HFFc6 (cell line): ENCODE measurements at regions not wholly inside any gene's neighbourhood (a gene's known extent, or its start where the extent isn't known, plus 50 kb on each side); places are given as distances from the start of the nearest gene placed in this dataset.

Source experiments
- DNase-seq: peaks from one replicate; pipeline ENCODE4 v3.0.0-alpha.2; 2018
- H3K27ac Mint-ChIP-seq: 2 replicates; pipeline ENCODE4 v1.8.0; 2020; ENCODE audit warnings: mild to moderate bottlenecking, mixed read lengths
- H3K27me3 Mint-ChIP-seq: 2 replicates; pipeline ENCODE4 v1.8.0; 2021; ENCODE audit warnings: mild to moderate bottlenecking, moderate library complexity, mixed read lengths; ENCODE audit not compliant: insufficient read depth
- H3K36me3 Mint-ChIP-seq: 2 replicates; pipeline ENCODE4 v1.8.0; 2021; ENCODE audit warnings: low read depth, mixed read lengths
- H3K4me1 Mint-ChIP-seq: 2 replicates; pipeline ENCODE4 v1.8.0; 2020; ENCODE audit warnings: low read depth, mixed read lengths
- H3K4me3 Mint-ChIP-seq: 2 replicates; pipeline ENCODE4 v1.8.0; 2020; ENCODE audit warnings: mild to moderate bottlenecking, moderate library complexity, mixed read lengths
- H3K9me3 Mint-ChIP-seq: 2 replicates; pipeline ENCODE4 v1.8.0; 2020; ENCODE audit warnings: mild to moderate bottlenecking, mixed read lengths
- TF ChIP-seq, protein P1 (sequence below): fragments of 200-600 bp; sonication (generic); IDR thresholded peaks from 2 replicates; pipeline ENCODE4 v1.5.0; 2021; ENCODE audit warnings: antibody characterized with exemption, mild to moderate bottlenecking

DNA sequence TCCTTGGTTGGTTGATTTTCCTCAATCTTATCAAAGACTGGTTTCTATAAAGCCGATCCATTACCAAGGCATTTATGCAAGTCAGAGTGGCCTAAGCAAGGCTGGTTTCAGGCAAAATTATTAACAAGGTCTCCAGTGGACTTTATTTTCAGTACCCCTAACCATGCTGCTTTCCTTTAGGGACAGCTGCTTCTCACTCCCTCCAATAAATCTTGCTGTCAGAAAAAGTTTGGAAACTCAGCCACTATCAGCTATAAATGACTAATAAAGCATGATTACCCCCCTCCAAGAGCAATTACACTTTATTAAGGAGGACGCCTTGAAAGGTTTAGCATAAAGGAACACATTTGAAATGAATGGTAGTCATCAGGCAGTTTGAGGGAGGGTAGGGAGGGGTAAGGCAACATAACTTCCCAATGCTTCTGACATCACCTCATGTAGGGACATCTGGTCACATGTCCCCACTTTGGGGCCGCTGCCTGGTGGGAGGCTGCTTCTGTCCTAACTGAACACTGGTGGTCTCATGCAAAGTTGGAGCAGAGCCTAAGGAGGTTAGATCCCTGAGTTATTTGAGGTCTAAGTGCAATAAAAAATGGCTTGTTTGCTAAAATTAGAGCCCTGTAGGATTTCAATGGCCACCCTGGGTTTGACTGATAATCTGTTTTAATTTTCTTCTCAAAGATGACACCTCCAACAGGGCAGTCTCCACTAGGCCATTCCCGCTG is 58.0 kb upstream of the TMEM178A start:
- H3K36me3 Mint-ChIP-seq: no peaks in the 10 kb centered on the region
- no peak for DNase-seq
- H3K4me1 Mint-ChIP-seq: no peaks in the 10 kb centered on the region; the same call in 1 of the 2 replicates
- TF ChIP-seq, protein P1, sequence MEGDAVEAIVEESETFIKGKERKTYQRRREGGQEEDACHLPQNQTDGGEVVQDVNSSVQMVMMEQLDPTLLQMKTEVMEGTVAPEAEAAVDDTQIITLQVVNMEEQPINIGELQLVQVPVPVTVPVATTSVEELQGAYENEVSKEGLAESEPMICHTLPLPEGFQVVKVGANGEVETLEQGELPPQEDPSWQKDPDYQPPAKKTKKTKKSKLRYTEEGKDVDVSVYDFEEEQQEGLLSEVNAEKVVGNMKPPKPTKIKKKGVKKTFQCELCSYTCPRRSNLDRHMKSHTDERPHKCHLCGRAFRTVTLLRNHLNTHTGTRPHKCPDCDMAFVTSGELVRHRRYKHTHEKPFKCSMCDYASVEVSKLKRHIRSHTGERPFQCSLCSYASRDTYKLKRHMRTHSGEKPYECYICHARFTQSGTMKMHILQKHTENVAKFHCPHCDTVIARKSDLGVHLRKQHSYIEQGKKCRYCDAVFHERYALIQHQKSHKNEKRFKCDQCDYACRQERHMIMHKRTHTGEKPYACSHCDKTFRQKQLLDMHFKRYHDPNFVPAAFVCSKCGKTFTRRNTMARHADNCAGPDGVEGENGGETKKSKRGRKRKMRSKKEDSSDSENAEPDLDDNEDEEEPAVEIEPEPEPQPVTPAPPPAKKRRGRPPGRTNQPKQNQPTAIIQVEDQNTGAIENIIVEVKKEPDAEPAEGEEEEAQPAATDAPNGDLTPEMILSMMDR: no peak
- no peaks in the 10 kb centered on the region for H3K9me3 Mint-ChIP-seq
- no peak overlapping the region for H3K4me3 Mint-ChIP-seq
- H3K27me3 Mint-ChIP-seq: peaks cover 8% of the 10 kb centered on the region
- no peak overlapping the region for H3K27ac Mint-ChIP-seq

DNA sequence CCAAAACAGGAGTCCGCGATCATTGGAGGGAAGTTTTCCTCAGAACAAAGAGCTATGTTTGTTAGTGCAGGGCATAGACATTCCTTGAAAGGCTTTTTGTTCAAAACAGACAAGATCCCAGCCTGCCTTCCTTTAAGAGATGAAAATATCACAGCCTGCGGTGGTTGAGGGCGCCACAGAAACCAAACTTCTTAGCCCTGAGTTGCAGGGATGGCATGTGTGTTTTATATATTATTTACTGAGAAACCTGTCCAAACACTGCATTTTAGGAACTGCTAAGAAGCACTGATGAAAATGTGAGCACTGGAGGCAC is 57.5 kb upstream of the TMEM178A start:
- Mint-ChIP-seq H3K27ac (no peak overlapping the region), H3K4me1 (no peaks in the 10 kb centered on the region; the same call in 1 of the 2 replicates), H3K36me3 (no peaks in the 10 kb centered on the region), H3K4me3 (no peak overlapping the region), H3K27me3 (peaks cover 8% of the 10 kb centered on the region), H3K9me3 (no peaks in the 10 kb centered on the region)
- TF ChIP-seq, protein P1: no peak
- DNase-seq: no peak

DNA sequence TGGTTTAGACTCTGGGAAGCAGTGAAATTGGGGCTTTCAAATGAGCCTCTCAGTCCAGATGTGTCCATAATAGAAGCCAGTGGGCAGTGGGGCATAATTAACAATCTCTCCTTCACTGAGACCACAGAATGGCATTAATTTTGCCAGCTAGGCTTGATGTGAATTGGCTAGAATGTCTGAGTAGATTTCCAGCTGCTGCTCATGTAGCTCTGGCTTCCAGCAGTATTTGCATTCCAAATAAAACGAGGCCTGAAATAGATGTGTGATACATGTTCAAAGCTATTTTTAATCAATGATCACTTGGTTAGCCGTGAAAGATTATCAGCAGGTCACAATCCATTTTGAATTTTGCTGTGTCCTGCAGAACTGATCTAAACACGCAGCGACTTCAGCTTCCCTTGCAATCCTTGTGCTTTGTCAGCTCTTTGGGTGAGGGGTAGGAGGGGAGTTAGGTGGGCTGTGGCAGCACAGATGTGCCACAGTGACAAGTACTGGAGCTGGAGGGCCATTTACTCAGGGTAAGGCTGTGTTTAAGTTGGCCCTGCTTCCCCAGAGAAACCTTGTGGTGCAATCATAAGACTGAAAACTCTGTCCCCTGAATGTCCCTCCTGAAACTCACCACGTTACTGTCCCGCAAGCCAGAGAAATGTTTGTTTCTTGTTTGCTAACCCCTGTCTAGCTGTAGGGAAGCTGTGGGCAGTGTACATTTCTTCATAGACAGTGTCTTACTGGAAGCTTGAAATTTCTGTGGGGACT is 56.9 kb upstream of the TMEM178A start:
- Mint-ChIP-seq H3K27me3 (peaks cover 8% of the 10 kb centered on the region), H3K4me1 (no peaks in the 10 kb centered on the region; the same call in 1 of the 2 replicates), H3K27ac (no peak overlapping the region), H3K4me3 (no peak overlapping the region), H3K36me3 (no peaks in the 10 kb centered on the region), H3K9me3 (no peaks in the 10 kb centered on the region)
- DNase-seq: no peak
- TF ChIP-seq, protein P1: no peak

DNA sequence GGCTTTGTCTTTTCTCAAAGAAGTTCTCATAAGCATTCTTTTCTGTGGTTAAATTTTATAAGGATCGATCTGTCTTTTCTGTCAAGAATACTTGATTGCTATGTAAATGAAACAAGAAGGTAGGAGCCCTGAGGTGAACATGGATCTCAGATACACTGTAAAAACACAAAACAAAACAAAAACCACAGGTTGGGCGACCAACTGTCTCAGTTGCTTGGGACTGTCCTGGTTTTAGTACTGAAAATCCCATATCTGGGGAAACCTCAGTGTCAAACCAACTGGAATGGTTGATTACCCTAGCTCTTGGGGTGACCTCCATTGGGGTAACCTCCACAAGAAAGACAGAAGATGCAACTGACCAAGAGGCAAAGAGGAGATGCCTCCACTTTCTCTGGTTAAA is 55.8 kb upstream of the TMEM178A start:
- Mint-ChIP-seq H3K9me3 (no peaks in the 10 kb centered on the region), H3K27ac (no peak overlapping the region), H3K4me3 (no peak overlapping the region), H3K4me1 (no peaks in the 10 kb centered on the region; the same call in 1 of the 2 replicates), H3K27me3 (peaks cover 10% of the 10 kb centered on the region), H3K36me3 (no peaks in the 10 kb centered on the region)
- TF ChIP-seq, protein P1: no peak
- DNase-seq: no peak

DNA sequence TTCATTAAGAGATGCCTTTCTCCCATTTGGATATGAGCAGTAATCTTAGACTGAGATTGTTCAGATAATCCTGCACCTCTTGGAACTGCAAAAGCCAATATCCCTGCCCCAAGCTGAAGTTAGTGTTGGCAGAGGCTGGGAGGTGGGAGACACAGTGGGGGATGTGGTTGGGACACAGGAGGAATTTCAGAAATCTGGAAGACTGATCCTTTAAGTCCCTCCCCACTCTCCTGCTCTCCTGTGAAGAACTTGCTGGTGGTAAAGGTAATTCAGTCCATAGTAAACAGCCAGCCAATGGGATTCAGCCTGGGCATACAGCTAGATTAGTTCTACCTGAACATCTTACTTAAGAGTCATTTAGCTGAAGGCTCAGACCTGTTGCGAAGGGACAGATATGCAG is 50.0 kb upstream of the TMEM178A start:
- H3K4me1 Mint-ChIP-seq: peaks cover 10% of the 10 kb centered on the region
- TF ChIP-seq, protein P1: no peak
- no peak for DNase-seq
- no peaks in the 10 kb centered on the region for H3K9me3 Mint-ChIP-seq
- peaks cover 14% of the 10 kb centered on the region for H3K27me3 Mint-ChIP-seq
- H3K36me3 Mint-ChIP-seq: no peaks in the 10 kb centered on the region
- H3K27ac Mint-ChIP-seq: no peak overlapping the region
- H3K4me3 Mint-ChIP-seq: no peak overlapping the region
